ENCODE measurements at regions not wholly inside any gene's neighbourhood (a gene's known extent, or its start where the extent isn't known, plus 50 kb on each side); places are given as distances from the start of the nearest gene placed in this dataset.

DNA sequence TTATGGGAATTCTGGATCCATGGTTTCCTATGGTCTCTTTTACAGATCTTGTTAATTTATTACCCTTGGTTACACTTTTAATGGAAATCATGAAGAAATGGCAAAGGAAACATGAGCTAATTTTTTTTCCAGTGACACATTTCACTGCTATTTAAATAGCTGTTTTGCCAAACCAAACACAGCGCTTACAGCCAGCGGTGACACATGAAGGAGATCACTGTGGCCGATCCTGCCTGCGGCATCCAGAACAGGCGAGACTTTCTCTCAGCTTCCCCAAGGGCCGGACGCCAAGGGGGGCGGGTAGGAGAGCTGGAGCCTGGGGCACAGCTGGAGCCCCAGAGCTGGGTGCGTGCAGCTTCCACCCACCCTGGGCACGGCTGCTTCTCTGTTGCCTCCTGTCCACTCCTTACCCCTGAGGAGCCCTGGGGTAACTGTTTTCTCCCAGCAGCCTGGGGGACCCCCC is 81.4 kb upstream of the PKDCC start:
- peak; percentile 87 to 97 for DNase-seq
- peak overlapping the region; percentile 55 for H3K27ac ChIP-seq
- H3K4me3 ChIP-seq, result no peak overlapping the region
- TF ChIP-seq, protein P1, sequence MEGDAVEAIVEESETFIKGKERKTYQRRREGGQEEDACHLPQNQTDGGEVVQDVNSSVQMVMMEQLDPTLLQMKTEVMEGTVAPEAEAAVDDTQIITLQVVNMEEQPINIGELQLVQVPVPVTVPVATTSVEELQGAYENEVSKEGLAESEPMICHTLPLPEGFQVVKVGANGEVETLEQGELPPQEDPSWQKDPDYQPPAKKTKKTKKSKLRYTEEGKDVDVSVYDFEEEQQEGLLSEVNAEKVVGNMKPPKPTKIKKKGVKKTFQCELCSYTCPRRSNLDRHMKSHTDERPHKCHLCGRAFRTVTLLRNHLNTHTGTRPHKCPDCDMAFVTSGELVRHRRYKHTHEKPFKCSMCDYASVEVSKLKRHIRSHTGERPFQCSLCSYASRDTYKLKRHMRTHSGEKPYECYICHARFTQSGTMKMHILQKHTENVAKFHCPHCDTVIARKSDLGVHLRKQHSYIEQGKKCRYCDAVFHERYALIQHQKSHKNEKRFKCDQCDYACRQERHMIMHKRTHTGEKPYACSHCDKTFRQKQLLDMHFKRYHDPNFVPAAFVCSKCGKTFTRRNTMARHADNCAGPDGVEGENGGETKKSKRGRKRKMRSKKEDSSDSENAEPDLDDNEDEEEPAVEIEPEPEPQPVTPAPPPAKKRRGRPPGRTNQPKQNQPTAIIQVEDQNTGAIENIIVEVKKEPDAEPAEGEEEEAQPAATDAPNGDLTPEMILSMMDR (conservative IDR thresholded peaks at IDR 0.05), result no peak
- no peak for TF ChIP-seq EZH2 (IDR thresholded peaks at IDR 0.05; ENCODE audit: low read depth)
- POLR2A ChIA-PET (ENCODE audit: unreplicated experiment), result interaction anchor here (0.6 to 0.7 kb wide), 4 partner anchors 46 to 166 kb away, joined by 3 to 5 read pairs (median 4); no protein-coding TSS in a partner anchor
- intact Hi-C loops (cut with micrococcal nuclease; ENCODE audit: unreplicated experiment), result loop anchor here (10.0 kb wide), 1 partner anchor 92 kb away; no protein-coding TSS in a partner anchor
- no peaks in the 10 kb centered on the region for H3K79me2 ChIP-seq (ENCODE audit: low read depth)
- no peaks in the 10 kb centered on the region for H4K20me1 ChIP-seq (ENCODE audit: insufficient read depth)
- peak overlapping the region; percentile 62 for H3K4me2 ChIP-seq
- H2AFZ ChIP-seq, result no peak overlapping the region
- no peaks in the 10 kb centered on the region for H3K27me3 ChIP-seq (ENCODE audit: insufficient read depth, low read depth)
- H3K9me3 ChIP-seq (ENCODE audit: insufficient read depth, low read depth), result no peaks in the 10 kb centered on the region
- H3K36me3 ChIP-seq (ENCODE audit: low read depth), result no peaks in the 10 kb centered on the region
- BruUV-seq (replicated peaks), result no TSS peak
- CTCF ChIA-PET, result interaction anchor here (1.1 kb wide), 1 partner anchor 97 kb away, joined by 3 read pairs; no protein-coding TSS in a partner anchor
- peaks cover 40% of the 10 kb centered on the region for H3K4me1 ChIP-seq (replicated peaks; ENCODE audit: insufficient read depth)
- peaks cover 15% of the 10 kb centered on the region for H3F3A ChIP-seq (ENCODE audit: insufficient read depth, low read depth)
- no peaks in the 10 kb centered on the region for H3K9me2 ChIP-seq (ENCODE audit: insufficient read depth)

DNA sequence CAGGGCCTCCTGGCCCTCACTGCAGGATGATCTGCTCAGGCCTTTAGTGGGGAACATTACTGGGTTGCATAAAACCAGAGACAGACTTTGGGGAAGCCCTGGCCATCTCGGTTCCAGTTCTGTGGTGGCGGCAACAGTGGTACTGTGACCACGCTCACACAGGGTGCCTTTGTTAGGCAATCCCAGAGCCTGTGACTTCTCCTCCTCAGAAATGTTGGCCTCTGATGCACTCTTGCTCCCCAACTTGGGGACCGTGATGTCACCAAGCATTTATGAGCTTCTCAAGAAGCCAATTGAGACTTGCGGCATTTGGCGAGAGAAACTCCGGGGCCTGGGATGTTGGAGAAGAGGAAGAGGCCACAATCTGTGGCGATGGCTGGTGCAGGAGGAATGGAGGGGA is 80.9 kb upstream of the PKDCC start:
- H2AFZ ChIP-seq, result no peak overlapping the region
- peak overlapping the region; percentile 62 for H3K4me2 ChIP-seq
- POLR2A ChIA-PET (ENCODE audit: unreplicated experiment), result interaction anchor here (0.6 to 0.7 kb wide), 4 partner anchors 46 to 166 kb away, joined by 3 to 5 read pairs (median 4); no protein-coding TSS in a partner anchor

DNA sequence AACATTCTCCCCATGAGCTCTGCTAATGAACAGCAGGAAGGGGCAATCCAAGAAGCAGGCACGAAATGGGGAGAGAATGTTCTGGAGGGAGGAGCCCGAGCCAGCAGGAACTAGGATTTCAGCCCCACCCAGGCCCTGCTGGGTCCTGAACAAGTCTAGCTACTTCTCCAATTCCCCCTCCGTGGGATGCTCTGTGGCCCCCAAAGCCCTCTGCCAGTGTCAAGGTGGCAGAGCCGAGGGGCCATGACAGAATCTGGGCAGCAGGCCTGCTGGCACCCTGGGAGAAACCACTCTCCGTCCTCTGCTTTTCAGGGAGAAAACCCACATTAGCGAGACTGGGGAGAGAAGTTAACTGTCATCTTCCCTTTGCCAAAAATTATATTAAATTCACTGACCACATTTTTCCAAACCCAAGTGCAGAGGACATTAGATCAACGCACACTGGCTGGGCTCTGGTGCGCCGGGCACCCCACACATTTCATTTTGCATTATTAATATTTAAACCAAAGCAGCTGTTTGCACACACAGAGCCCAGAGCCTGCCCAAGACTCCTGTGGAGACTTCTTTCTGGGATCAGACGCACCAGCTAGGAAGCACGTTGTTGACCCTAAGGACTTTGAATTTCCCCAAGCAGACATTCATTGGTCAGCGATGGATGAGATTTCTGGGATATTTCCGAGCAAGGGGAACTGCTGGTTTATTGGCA is 80.2 kb upstream of the PKDCC start:
- Histone ChIP-seq H3K79me2 (ENCODE audit: low read depth) (no peaks in the 10 kb centered on the region), H2AFZ (no peak overlapping the region), H3K4me3 (no peak overlapping the region), H3K4me2 (no peak overlapping the region), H3K4me1 (replicated peaks; ENCODE audit: insufficient read depth) (peaks cover 40% of the 10 kb centered on the region), H3K36me3 (ENCODE audit: low read depth) (no peaks in the 10 kb centered on the region), H3K9me2 (ENCODE audit: insufficient read depth) (no peaks in the 10 kb centered on the region), H3K27me3 (ENCODE audit: insufficient read depth, low read depth) (no peaks in the 10 kb centered on the region), H3F3A (ENCODE audit: insufficient read depth, low read depth) (peaks cover 15% of the 10 kb centered on the region), H3K27ac (no peak overlapping the region), H3K9me3 (ENCODE audit: insufficient read depth, low read depth) (no peaks in the 10 kb centered on the region), H4K20me1 (ENCODE audit: insufficient read depth) (no peaks in the 10 kb centered on the region)
- TF ChIP-seq, protein P1 (conservative IDR thresholded peaks at IDR 0.05), result no peak
- TF ChIP-seq EZH2 (IDR thresholded peaks at IDR 0.05; ENCODE audit: low read depth), result no peak
- BruUV-seq (replicated peaks), result no TSS peak
- POLR2A ChIA-PET (ENCODE audit: unreplicated experiment), result no interaction called here
- intact Hi-C loops (cut with micrococcal nuclease; ENCODE audit: unreplicated experiment), result loop anchor here (10.0 kb wide), 1 partner anchor 93 kb away; no protein-coding TSS in a partner anchor
- no peak for DNase-seq
- CTCF ChIA-PET, result no interaction called here

More for the DNA sequence above, 80.9 kb upstream of the PKDCC start:
- Histone ChIP-seq H3K27ac (0 out of 2 replicates have a peak overlapping the region, but pooled peaks have one; percentile 55), H3K27me3 (ENCODE audit: insufficient read depth, low read depth) (no peaks in the 10 kb centered on the region), H3K4me1 (replicated peaks; ENCODE audit: insufficient read depth) (peaks cover 40% of the 10 kb centered on the region), H3K79me2 (ENCODE audit: low read depth) (no peaks in the 10 kb centered on the region), H3K9me3 (ENCODE audit: insufficient read depth, low read depth) (no peaks in the 10 kb centered on the region), H4K20me1 (ENCODE audit: insufficient read depth) (no peaks in the 10 kb centered on the region), H3K9me2 (ENCODE audit: insufficient read depth) (no peaks in the 10 kb centered on the region), H3K4me3 (no peak overlapping the region), H3K36me3 (ENCODE audit: low read depth) (no peaks in the 10 kb centered on the region), H3F3A (ENCODE audit: insufficient read depth, low read depth) (peaks cover 15% of the 10 kb centered on the region)
- CTCF ChIA-PET, result interaction anchor here (1.1 kb wide), 1 partner anchor 97 kb away, joined by 3 read pairs; no protein-coding TSS in a partner anchor
- BruUV-seq (replicated peaks), result no TSS peak
- no peak for TF ChIP-seq EZH2 (IDR thresholded peaks at IDR 0.05; ENCODE audit: low read depth)
- TF ChIP-seq, protein P1 (conservative IDR thresholded peaks at IDR 0.05), result no peak
- peak in 1 of 2 experiments; percentile 50 for DNase-seq
- intact Hi-C loops (cut with micrococcal nuclease; ENCODE audit: unreplicated experiment), result loop anchor here (10.0 kb wide), 1 partner anchor 92 kb away; no protein-coding TSS in a partner anchor

Measured in PC-9 (cell line).